Keratinocyte (primary cell): ENCODE measurements at regions not wholly inside any gene's neighbourhood (a gene's known extent, or its start where the extent isn't known, plus 50 kb on each side); places are given as distances from the start of the nearest gene placed in this dataset.

Source experiments
- DNase-seq: peaks from one replicate; pipeline ENCODE4 v3.0.0-alpha.2; 2011; ENCODE audit warnings: low read depth, missing footprints, low spot score
- FAIRE-seq: peaks from 2 replicates; lab custom pipeline; 2011; peaks lifted over from hg19 to GRCh38; lab: Jason Lieb, UNC
- H2AFZ ChIP-seq: 2 replicates; pipeline ENCODE4 v1.6.0; 2012; ENCODE audit warnings: low read length, control low read depth, inconsistent platforms; ENCODE audit not compliant: control insufficient read depth
- H3K27ac ChIP-seq: 2 replicates; pipeline ENCODE4 v1.5.1; 2011; ENCODE audit warnings: low read length; ENCODE audit not compliant: control insufficient read depth, insufficient read depth
- H3K27me3 ChIP-seq: 3 replicates; pipeline ENCODE4 v1.6.0; 2011; ENCODE audit warnings: low read length; ENCODE audit not compliant: control insufficient read depth, insufficient read depth; ENCODE audit errors: extremely low read depth
- H3K36me3 ChIP-seq, 2 experiments: 2 replicates in 1 of 2; 3 replicates in 1 of 2; pipeline ENCODE4 v1.5.1; 2011; ENCODE audit warnings: low read length in 2 of 2, mild to moderate bottlenecking in 1 of 2; ENCODE audit not compliant: control insufficient read depth in 2 of 2, insufficient read depth in 2 of 2; ENCODE audit errors: extremely low read depth in 1 of 2
- H3K4me1 ChIP-seq: 3 replicates; pipeline ENCODE4 v1.5.1; 2011; ENCODE audit warnings: low read length; ENCODE audit not compliant: control insufficient read depth, insufficient read depth; ENCODE audit errors: extremely low read depth
- H3K4me2 ChIP-seq: 3 replicates; pipeline ENCODE4 v1.6.0; 2011; ENCODE audit warnings: low read depth, low read length; ENCODE audit not compliant: control insufficient read depth, insufficient read depth; ENCODE audit errors: extremely low read depth
- H3K4me3 ChIP-seq, 3 experiments: fragments of 200-600 bp in 1 of 3; sonication (generic) in 1 of 3; 2 replicates in 2 of 3; 3 replicates in 1 of 3; pipeline ENCODE4 v1.5.1; 2011 to 2016; ENCODE audit warnings: low read length in 3 of 3, mild to moderate bottlenecking in 3 of 3, control low read depth in 2 of 3, inconsistent platforms in 1 of 3, low read depth in 1 of 3, mixed read lengths in 1 of 3, mixed run types in 1 of 3, moderate library complexity in 1 of 3; ENCODE audit not compliant: control insufficient read depth in 2 of 3, insufficient read depth in 2 of 3; ENCODE audit errors: extremely low read depth in 1 of 3
- H3K79me2 ChIP-seq: 2 replicates; pipeline ENCODE4 v1.6.0; 2012; ENCODE audit warnings: low read length; ENCODE audit not compliant: control insufficient read depth, insufficient read depth
- H3K9ac ChIP-seq: 3 replicates; pipeline ENCODE4 v1.6.0; 2011; ENCODE audit warnings: low read length; ENCODE audit not compliant: control insufficient read depth, insufficient read depth; ENCODE audit errors: extremely low read depth
- H3K9me1 ChIP-seq: 3 replicates; pipeline ENCODE4 v1.6.0; 2011; ENCODE audit warnings: low read length; ENCODE audit not compliant: control insufficient read depth, insufficient read depth; ENCODE audit errors: extremely low read depth
- H3K9me3 ChIP-seq: 2 replicates; pipeline ENCODE4 v1.5.1; 2012; ENCODE audit warnings: low read depth, low read length; ENCODE audit not compliant: control insufficient read depth
- H4K20me1 ChIP-seq: 3 replicates; pipeline ENCODE4 v1.6.0; 2011; ENCODE audit warnings: low read length; ENCODE audit not compliant: control insufficient read depth, insufficient read depth; ENCODE audit errors: extremely low read depth
- CTCF ChIP-seq, 3 experiments: IDR thresholded peaks in 1 of 3; conservative IDR thresholded peaks in 1 of 3; optimal IDR thresholded peaks in 1 of 3; 2 replicates in 2 of 3; 3 replicates in 1 of 3; pipeline versions ENCODE3 to v1.5.1; 2011; ENCODE audit warnings: low read length in 3 of 3, mild to moderate bottlenecking in 3 of 3, moderate library complexity in 2 of 3, control low read depth in 1 of 3, inconsistent platforms in 1 of 3; ENCODE audit not compliant: insufficient read depth in 2 of 3; ENCODE audit errors: extremely low read depth in 1 of 3
- EZH2 ChIP-seq: IDR thresholded peaks from one replicate; pipeline ENCODE4 v1.6.1; 2012; ENCODE audit warnings: inconsistent platforms, mild to moderate bottlenecking, low read length, moderate library complexity
- dilution Hi-C: fragments of 300-500 bp; cut with MboI; formaldehyde crosslinking; loops from one replicate; pipeline ENCODE4 v1.7.0; 2020; ENCODE audit warnings: low sequenced_read_pairs; ENCODE audit not compliant: extremely low pct_ligation_motif_present

- Histone ChIP-seq H3K36me3 (no peaks in the 10 kb centered on the region), H3K79me2 (no peaks in the 10 kb centered on the region), H3K9ac (no peak overlapping the region), H3K9me3 (no peaks in the 10 kb centered on the region), H3K27me3 (no peaks in the 10 kb centered on the region), H3K4me2 (no peak overlapping the region), H3K9me1 (no peaks in the 10 kb centered on the region), H3K27ac (no peak overlapping the region), H4K20me1 (no peaks in the 10 kb centered on the region), H3K4me1 (no peaks in the 10 kb centered on the region), H2AFZ (no peak overlapping the region), H3K4me3 (no peak overlapping the region)
- DNase-seq, result no peak
- no peak for FAIRE-seq
- dilution Hi-C loops, result no loop called here
- TF ChIP-seq EZH2 (no peak), CTCF (optimal IDR thresholded peaks at IDR 0.05 in 1 of 3, IDR thresholded peaks at IDR 0.05 in 1 of 3, conservative IDR thresholded peaks at IDR 0.05 in 1 of 3; ENCODE audit: extremely low read depth in 1 of 3, insufficient read depth in 2 of 3, low read length in 3 of 3) (no peak)
These were observed 223.5 kb upstream of the MEF2C start for GRCh38 chr5:89106480-89106879.

GRCh38 chr5:89105836-89106235 lies 222.9 kb upstream of the MEF2C start:
- no peaks in the 10 kb centered on the region for H3K27me3 ChIP-seq
- H3K4me2 ChIP-seq, result no peak overlapping the region
- no peaks in the 10 kb centered on the region for H3K79me2 ChIP-seq
- no peak for FAIRE-seq
- no peak for TF ChIP-seq CTCF (optimal IDR thresholded peaks at IDR 0.05 in 1 of 3, IDR thresholded peaks at IDR 0.05 in 1 of 3, conservative IDR thresholded peaks at IDR 0.05 in 1 of 3; ENCODE audit: extremely low read depth in 1 of 3, insufficient read depth in 2 of 3, low read length in 3 of 3)
- no peak for TF ChIP-seq EZH2
- no peaks in the 10 kb centered on the region for H4K20me1 ChIP-seq
- no peaks in the 10 kb centered on the region for H3K9me1 ChIP-seq
- no peak overlapping the region for H3K9ac ChIP-seq
- no peaks in the 10 kb centered on the region for H3K9me3 ChIP-seq
- no peak overlapping the region for H3K27ac ChIP-seq
- H3K4me3 ChIP-seq, result no peak overlapping the region
- no peaks in the 10 kb centered on the region for H3K36me3 ChIP-seq
- dilution Hi-C loops, result no loop called here
- no peak overlapping the region for H2AFZ ChIP-seq
- no peaks in the 10 kb centered on the region for H3K4me1 ChIP-seq
- no peak for DNase-seq
